GM21825 (cell line): ENCODE measurements at regions not wholly inside any gene's neighbourhood (a gene's known extent, or its start where the extent isn't known, plus 50 kb on each side); places are given as distances from the start of the nearest gene placed in this dataset.

Experiments used
- ATAC-seq: cut with Tn5 transposase; IDR thresholded peaks from one replicate; pipeline ENCODE4 v1.9.1; 2021; ENCODE audit warnings: mild to moderate bottlenecking, moderate library complexity; ENCODE audit not compliant: unreplicated experiment

DNA sequence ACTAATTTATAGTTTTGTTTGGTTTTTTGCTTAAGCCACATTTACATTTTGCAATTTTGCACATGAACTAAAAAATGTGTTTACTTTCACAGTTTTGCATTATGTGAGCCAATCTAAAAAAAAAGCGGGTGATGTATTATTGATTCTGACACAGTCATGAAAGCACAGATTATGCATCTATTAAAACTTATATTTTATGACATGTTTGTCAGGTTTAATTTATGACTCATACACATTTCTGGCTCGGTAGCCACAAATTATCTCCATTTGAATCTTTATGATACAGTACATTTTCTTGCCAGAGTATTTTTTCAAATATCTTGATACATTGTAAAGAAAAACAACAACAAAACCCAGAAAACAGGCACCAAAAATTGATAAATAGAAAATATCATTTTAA lies 280.4 kb upstream of the GRIP1 start:
- no peak for ATAC-seq

DNA sequence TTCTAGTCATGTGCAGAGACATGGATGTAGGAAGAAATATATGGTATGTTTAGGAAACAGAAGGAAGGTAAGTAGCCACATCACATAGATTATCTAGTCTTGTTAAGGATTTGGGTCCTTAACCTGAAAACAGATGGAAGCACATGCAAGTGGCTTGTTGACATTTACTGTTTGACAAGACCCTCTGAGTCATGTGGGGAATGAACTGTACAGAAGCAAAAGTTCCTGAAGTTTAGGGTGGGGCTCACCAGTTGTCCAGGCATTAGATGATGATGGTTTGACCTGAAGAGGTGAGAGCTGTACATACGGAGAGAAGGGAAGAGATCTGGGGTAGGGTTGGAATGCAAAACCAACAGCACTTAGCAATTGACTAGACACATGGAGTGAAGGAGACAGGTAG lies 281.1 kb upstream of the GRIP1 start:
- ATAC-seq = no peak

DNA sequence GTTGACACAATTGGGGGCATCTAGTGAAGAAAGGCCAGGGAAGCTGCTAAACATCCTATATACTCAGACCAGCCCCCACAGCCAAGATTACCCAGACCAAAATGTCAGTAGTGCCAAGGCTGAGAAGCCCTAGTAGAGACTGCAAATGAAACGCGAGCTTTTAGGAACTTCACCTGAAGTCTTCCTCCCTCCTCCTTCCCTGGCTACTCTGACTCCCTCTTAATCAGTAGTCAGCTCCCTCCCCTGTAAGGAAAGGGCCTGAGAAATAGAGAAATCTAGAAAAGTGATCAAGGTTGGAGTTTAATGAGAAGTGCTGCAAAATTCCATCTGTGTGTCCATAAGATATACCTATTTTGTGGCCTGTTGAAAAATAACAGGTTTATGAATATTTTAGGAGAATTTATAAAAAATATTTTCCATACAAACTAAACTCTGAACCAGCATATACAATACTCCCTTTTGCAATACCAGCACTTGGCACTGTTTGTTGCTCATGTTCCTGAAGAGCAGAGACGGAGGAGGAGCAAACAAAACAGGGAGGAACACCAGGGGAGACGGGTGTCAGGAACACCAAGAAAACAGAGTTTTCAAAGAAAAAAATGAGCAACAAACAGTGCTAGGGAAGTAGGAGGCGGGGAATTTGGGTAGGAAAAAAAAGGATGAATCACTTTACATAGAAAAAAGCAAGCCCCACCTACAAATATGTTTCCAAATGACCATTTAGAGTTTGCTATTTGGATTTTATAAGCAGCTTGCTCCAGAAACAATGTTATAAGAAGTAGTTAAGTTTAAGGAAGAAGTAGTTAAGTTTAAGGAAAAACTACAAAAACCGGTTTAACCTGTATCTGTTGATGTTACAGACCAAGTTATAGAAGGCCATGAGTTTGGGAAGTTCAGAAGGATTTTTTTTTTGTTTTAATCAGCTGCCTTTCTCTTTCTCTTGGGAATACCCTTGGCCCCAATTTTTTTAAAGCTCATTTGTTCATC lies 282.1 kb upstream of the GRIP1 start:
- no peak for ATAC-seq

DNA sequence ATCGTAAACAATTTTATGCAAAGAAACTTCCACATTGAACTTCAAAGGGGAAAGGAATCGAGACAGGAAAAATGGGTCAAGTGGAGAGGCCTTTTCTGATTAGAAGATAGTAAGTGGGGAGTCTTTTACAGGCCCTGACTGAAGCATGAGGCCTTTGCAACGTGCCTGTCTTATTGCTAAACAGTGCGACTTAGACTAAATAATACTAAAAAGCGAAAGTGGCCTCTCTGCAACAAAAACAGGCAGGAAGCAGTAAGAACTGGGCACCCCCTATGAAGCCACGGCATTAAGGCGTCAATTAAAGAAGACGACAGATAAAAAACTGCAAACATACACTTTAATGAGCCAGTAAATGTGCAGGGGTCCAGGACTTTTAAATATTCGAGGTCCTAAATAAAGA lies 283.4 kb upstream of the GRIP1 start:
- ATAC-seq = no peak

DNA sequence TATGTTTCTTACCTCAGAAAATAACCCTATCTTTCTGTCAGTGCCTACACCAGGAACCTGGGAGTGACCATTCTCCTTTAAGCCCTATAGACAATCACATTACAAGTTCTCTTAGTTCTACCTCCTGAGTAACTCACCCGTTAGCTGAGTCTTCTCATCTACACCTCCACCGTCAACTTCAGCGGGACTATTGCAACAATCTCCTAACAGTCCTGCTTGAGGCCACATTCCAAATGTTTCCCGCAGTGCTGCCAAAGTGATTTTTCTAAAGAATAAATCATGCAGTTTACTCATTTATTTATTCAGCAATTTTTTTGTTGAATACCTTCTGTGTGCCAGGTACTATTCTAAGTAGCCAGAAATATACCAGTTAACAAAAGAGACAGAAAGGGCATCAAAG lies 285.0 kb upstream of the GRIP1 start:
- no peak for ATAC-seq

DNA sequence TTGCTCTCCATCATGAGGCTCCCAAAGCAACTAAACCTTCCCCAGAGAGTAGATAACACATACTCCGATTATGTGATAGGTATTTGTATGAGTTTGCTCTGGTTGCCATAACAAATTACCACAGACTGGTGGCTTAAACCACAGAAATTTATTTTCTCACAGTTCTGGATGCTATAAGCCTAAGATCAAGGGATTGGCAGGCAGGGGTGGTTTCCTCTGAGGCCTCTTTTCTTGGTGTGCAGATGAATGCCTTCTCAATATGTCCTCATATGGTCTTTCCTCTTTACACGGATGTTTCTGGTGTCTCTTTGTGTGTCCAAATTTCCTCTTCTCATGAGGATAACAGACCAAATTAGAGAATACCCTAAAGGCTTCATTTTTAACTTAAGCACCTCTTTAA lies 285.8 kb upstream of the GRIP1 start:
- ATAC-seq = no peak

DNA sequence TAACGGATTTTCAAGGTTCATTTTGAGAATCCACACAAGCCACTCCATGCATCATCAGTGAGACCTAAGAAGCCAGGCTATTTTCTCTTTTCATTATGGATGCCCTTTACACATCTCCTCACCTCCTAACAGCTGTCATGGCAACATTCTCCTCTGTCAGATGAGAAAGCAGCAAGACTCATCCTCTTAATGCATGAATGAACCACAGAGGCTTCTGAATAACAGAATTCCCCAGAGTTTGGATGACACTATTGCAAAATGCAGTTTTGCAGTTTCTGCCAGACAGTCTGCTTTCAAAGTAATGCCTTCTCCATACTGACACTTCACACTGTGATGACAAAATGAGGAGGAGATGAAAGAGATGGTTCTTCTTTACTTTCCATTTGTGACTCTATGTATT lies 286.7 kb upstream of the GRIP1 start:
- ATAC-seq = no peak

DNA sequence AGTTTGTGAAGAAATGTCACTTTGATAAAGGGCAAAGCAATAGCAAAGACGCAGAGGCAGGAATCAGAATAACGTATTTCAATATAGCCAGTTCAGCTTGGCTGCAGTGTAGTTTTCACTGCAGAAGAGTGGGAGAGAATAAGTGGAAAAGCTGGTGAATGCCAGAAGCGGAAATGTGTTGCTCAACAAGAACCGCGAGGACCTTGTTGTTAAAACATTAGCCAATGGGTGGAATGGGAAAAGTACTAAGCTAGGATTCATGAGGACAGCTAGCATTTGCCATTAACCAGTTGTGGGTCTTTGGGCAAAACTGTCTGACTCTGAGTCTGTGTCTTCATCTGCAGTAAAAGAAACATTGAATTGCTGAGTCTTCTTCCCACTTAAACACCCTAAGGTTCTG lies 292.9 kb upstream of the GRIP1 start:
- no peak for ATAC-seq

DNA sequence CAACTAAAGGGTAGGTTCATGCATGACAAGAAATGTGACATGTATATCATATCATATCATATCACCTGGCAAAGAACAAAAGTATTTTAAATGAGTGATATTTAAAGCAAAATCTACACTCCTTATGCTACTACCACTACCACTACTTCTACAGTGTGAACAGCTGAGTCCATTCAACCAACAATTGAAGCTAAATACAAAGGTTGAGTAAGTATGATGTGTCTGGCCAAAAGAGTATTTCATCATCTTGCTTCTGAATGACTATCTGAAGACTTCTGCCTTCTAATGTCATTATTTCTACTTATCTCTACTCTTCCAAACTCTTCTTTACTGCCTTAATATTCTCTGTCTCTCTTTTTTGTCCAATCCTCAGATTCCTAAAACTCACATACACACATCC lies 292.6 kb upstream of the CAND1 start:
- no peak for ATAC-seq

DNA sequence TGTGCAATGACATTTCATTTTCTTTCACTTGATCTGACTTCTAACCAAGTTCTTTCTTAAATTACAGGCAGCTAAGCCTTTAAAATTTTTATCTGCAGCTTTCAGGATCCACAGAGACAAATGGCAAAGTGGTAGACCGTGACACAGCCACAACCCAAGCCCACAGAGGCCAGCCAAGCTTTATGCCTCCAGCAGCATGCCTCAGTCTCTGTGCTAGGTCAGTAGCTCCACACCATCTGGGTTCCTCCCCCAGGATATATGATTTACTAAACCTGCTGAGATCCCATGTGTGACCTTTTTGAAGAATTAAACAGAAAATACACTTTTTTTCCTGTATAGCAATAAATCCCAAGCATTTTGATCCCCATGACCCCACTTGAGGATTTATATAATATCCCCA lies 290.4 kb upstream of the CAND1 start:
- ATAC-seq = no peak

DNA sequence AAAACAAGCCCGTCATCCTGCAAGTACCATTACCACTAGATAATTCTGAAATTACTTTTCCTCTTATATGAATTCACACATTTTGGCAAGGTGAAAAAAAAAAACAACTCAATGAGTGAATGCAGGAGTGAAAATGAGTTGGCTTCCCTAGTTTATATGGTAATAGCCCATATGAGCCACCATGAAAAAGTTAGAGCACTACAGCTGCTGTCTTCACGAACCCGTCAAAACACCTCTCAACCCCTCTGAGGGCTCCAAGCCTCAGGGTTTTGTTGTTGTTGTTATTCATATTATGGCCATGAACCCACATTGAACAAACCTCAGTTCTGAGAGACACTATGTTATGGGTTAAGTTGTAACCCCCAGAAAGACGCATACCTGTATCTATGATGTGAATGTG lies 289.9 kb upstream of the CAND1 start:
- no peak for ATAC-seq

DNA sequence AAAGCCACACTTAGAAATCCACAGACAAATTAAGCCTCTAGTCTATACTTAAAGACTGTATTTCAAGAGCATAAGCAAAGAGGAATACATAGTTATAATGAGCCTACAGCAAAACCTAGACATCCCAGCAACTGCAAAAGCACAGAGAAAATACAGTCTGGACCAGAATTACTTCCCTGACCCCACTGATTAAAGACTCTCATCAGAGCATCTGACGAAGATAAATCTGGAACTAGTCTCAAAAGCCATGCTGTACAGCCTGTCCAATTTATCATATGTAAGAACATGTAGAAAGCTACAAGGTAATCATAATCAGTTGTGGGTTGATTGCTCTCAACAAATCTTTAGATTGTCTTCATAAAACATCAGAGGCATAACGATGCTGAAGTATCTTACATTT lies 285.1 kb upstream of the CAND1 start:
- ATAC-seq = no peak

DNA sequence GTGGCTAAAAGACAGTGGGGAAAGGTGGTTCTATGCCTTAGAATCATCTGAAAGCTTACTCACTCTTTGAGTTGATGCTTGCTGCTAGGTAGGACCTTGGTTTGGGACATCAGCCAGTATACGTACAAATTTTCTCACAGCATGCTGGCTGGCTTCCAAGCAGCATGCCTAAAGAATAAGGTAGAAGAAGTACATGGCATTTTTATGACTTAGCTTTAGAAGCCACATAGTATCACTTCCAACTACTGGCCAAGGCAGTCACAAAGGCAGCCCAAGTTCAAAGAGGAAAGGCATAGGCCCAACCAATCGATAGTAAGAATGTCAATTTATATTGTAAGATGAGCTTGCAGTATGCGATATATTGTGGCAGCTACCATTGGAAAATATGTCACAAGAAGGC lies 284.2 kb upstream of the CAND1 start:
- no peak for ATAC-seq

DNA sequence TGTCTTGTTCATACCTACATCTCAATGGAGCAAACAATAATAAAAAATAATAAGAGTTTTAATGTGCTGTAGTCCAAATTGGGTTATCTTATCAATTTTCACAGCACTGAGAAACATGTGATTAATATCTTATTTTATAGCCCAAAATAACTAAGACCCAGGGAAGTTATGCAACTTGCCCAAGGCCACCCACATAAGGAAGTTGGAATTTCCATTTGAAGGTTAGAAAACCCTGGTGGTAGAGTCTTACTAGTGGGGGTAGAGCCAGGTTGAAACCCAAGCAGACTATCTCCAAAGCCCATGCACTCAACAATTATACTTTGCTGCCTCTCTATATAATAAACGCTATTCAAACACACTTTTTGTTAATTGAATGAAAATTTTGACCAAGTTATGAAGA lies 270.0 kb upstream of the CAND1 start:
- no peak for ATAC-seq

DNA sequence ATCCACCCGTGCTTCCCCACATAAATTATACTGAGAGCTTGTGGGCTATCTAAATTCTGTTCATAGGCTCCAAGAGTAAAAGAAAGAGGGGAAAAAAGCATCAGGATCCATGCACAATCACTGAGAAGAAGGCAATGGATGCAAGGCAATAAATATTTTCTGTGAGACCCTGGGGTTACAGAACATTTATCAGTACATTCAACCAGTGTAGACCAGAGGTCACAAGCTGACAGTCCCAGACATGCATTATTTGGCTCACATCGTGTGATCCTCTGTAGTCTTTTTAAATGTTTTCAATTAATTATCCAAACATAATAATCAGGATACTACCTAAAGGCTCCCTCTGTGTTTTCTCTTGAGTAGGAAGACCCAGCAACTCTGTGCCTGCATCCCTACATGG lies 267.9 kb upstream of the CAND1 start:
- ATAC-seq = no peak

DNA sequence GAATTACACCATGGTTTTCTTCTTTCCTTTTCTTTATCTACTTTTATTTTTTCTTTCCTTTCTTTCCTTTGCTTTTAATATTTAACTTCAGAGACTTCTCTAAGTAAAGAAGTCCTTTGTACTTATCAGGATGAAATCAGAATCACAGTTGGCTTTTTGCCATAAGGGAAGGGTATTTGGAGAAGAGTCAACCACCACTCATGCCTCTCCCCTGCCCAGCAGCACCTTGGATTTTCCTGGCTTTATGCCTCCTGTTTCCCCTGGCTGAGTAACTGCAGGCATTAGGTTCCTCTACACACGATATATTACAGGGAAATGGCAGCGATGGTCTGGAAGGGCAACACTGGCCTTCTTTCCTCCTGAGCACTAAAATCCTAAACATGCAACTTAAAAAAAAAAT lies 266.4 kb upstream of the CAND1 start:
- ATAC-seq = no peak

DNA sequence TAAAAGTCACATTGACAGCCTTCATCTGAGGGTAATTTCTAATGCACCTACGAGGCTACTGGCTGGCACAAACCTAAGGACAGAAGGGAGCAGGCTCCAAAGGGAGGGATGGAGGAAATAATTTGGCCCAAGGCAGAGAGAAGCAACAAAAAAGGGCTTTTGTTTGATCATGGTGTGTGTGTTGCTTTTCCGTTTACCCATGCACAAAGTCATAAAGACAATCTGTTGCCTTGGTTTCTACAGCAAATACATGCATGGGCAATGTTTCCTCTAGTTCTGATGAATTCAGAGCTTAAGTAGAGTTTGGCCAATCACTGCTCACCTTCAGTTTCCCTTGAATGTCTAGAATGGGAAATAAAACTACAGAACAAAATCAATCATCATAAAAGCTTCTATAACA lies 262.5 kb upstream of the CAND1 start:
- ATAC-seq = no peak

DNA sequence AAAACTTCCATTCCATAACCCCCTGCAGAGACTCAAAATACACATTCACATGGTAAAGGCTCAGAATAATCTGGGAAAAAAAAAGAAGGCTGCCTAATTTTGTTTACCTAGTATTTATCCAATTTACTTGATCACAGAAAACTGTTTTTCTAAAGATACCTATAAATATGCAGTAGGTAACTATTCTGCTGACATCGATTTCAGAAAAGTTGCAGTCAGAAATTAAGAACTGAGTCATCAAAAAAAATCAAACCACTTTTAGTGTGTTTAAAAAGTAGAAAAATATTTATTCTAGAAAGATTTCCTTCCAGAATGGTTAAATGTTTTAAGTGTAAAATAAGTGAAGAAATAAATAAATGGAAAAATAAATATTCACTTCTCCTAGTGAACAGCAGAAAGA lies 254.5 kb upstream of the CAND1 start:
- ATAC-seq = no peak

DNA sequence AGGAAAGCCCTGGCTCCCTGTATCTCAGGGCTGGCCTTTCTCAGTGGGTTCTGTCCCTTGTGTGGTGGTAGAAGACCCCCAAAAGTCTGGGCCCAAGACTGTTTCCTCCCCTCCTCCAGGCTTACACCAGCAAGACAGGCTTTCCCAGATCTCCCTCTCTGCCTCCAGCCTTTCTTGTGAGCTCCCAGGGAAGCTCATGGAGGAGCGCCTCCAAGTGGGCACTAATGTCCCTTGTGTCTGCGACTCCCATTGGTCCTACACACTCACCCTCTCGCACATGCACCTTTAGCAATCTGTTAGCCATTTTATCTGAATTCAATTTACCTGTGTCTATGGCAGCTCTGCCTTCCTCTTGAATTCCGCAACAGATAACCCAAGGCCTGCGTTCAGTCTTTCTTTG lies 251.1 kb upstream of the CAND1 start:
- no peak for ATAC-seq

DNA sequence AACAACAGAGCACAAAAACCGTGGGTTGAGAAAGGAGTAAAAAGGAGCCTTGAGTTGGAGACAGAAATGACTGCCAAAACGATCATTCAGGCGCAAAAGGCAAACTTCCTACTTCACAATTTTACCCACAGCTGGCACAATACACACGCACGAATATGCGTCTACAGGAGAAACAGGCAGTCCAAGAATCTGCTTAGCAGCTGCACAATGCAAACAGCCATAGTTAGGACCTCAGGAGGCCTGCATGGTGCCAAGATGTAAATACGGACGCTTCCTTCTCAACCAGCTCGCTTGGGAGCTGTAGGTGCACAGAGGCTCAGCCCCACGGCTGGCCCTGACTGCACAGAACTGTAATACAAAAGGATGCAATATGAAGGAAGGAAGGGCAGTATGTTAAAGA lies 250.1 kb upstream of the CAND1 start:
- ATAC-seq = no peak

DNA sequence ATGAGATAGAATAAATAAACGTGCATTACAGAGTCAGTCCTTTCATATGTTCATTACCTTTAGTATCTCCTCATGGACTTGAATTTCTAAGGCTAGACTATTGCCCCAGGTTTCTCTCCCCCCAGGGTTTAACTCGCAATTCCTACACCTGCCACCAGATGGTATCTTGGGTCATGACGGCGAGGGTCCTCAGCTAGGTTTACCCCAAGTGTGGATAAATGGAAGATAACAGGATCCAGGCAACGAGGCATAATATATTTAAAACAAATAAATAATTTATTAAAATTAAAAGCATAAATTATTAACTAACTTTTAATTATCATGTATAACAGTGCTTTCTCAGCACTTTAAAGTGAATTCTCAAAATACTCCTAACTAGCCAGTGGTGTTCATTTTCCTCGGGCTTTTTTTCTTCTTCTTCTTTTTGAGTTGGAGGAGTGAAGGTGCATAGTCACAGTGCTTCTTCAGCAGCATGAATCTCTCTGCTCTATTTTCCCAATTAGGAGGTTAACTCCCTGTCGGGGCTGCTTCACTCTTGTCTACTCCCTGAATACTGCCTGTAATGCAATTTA lies 243.5 kb upstream of the CAND1 start:
- peak; percentile 86 for ATAC-seq

DNA sequence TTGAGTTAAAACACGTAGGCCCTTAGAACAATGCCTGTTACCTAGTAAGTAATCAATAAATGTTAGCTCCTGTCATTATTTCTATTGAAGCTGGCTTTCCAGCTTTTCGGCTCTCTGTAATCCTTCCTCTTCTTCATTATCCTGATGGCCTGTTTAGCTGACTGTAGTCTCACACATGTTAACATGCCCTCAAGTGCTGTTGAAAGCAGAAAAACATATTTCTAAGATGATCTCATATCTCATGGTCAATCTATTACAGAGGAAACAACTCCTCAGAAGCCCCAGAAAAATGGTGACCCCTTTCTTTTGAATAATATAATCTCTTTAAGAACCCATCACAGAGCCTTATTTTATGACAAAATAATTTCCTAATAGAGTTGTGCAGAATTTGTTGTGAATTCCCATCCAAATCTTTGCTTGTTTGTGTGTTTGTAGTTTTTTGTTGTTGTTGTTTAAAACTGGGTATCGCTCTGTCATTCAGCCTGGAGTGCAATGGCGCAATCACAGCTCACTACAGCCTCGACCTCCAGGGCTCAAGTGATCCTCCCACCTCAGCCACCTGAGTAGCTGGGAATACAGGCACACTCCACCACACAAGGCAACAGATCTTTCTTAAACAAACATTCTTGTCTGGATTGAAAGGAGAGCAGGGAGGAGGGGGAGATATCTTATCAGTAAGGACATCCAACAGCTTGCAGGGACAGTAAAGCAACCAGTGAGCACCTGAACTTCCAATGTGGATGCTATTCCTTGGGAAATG lies 242.5 kb upstream of the CAND1 start:
- ATAC-seq = no peak
